Stomach (tissue), 4 donors: ENCODE measurements at regions not wholly inside any gene's neighbourhood (a gene's known extent, or its start where the extent isn't known, plus 50 kb on each side); places are given as distances from the start of the nearest gene placed in this dataset.

Source experiments
- CTCF ChIP-seq, 7 experiments: fragments of 450-650 bp in 4 of 7; fragments of 200-600 bp in 3 of 7; sonication (generic) in 3 of 7; IDR thresholded peaks; one replicate each; pipeline ENCODE4 v1.5.1; 2016 to 2019; ENCODE audit warnings: antibody characterized with exemption in 7 of 7, control low read depth in 2 of 7, mild to moderate bottlenecking in 1 of 7
- POLR2A ChIP-seq, 4 donors: fragments of 450-650 bp; IDR thresholded peaks; one replicate each; pipeline ENCODE4 v1.6.1; 2016; ENCODE audit warnings: antibody characterized with exemption in 4 of 4, control low read depth in 2 of 4, mild to moderate bottlenecking in 1 of 4, moderate library complexity in 1 of 4

GRCh38 chr4:100694467-100694866, 176.6 kb upstream of the EMCN start:
- no peak for TF ChIP-seq CTCF (IDR thresholded peaks at IDR 0.05)
- TF ChIP-seq POLR2A (IDR thresholded peaks at IDR 0.05) = no peak
